AG04450 (cell line): ENCODE measurements at regions not wholly inside any gene's neighbourhood (a gene's known extent, or its start where the extent isn't known, plus 50 kb on each side); places are given as distances from the start of the nearest gene placed in this dataset.

Experiments
- CTCF ChIA-PET: fragments of 300-600, 350-600 bp; formaldehyde crosslinking; extraction: SDS; loops from one replicate; lab custom pipeline; 2022; ENCODE audit warnings: antibody characterized with exemption, inconsistent platforms; lab: Charles Lee
- POLR2A ChIA-PET: fragments of 350-600 bp; formaldehyde crosslinking; extraction: SDS; loops from one replicate; lab custom pipeline; 2021; ENCODE audit warnings: antibody characterized with exemption, inconsistent platforms; lab: Yijun Ruan, JAX
- DNase-seq: peaks from one replicate; pipeline ENCODE4 v3.0.0-alpha.2; 2011; ENCODE audit warnings: low read depth, low spot score
- H3K27ac ChIP-seq: one replicate; pipeline ENCODE4 v1.5.1; 2012; ENCODE audit warnings: low read depth, low read length, control low read depth
- H3K27me3 ChIP-seq: one replicate; pipeline ENCODE4 v1.6.0; 2012; ENCODE audit warnings: low read length; ENCODE audit not compliant: control insufficient read depth, insufficient read depth
- H3K4me3 ChIP-seq: 2 replicates; pipeline ENCODE4 v1.5.1; 2011; ENCODE audit warnings: mild to moderate bottlenecking, low read depth, low read length, control low read depth
- H3K9me3 ChIP-seq: 2 replicates; pipeline ENCODE4 v1.5.1; 2012; ENCODE audit warnings: low read length; ENCODE audit not compliant: control insufficient read depth, insufficient read depth
- TF ChIP-seq, protein P1 (sequence below): IDR thresholded peaks from 2 replicates; pipeline ENCODE4 v1.5.1; 2011; ENCODE audit warnings: low read depth, low read length, control low read depth, inconsistent platforms

DNA sequence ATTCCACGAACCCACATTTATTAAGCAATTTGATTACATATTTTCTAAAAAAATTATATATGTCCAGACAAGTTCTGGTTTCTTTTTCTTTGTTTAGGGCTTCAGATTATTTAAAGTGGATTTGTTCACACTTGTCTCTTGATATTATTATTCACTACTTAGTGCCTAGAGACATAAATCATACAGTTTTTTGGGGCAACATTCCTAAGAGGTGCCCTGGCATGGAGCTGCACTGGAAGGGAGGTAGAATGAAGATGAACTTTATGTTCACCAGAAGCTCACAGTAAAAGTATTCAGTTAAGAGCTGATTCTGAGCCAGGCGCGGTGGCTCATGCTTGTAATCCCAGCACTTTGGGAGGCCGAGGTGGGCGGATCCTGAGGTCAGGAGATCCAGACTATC is 762.7 kb upstream of the TMEFF2 start:
- no peak overlapping the region for H3K27ac ChIP-seq
- H3K9me3 ChIP-seq = 0 out of 2 replicates have a peak, but pooled peaks cover 2% of the 10 kb centered on the region
- TF ChIP-seq, protein P1, sequence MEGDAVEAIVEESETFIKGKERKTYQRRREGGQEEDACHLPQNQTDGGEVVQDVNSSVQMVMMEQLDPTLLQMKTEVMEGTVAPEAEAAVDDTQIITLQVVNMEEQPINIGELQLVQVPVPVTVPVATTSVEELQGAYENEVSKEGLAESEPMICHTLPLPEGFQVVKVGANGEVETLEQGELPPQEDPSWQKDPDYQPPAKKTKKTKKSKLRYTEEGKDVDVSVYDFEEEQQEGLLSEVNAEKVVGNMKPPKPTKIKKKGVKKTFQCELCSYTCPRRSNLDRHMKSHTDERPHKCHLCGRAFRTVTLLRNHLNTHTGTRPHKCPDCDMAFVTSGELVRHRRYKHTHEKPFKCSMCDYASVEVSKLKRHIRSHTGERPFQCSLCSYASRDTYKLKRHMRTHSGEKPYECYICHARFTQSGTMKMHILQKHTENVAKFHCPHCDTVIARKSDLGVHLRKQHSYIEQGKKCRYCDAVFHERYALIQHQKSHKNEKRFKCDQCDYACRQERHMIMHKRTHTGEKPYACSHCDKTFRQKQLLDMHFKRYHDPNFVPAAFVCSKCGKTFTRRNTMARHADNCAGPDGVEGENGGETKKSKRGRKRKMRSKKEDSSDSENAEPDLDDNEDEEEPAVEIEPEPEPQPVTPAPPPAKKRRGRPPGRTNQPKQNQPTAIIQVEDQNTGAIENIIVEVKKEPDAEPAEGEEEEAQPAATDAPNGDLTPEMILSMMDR = no peak
- H3K27me3 ChIP-seq = no peaks in the 10 kb centered on the region
- POLR2A ChIA-PET = no interaction called here
- no peak for DNase-seq
- CTCF ChIA-PET = no interaction called here
- no peak overlapping the region for H3K4me3 ChIP-seq

DNA sequence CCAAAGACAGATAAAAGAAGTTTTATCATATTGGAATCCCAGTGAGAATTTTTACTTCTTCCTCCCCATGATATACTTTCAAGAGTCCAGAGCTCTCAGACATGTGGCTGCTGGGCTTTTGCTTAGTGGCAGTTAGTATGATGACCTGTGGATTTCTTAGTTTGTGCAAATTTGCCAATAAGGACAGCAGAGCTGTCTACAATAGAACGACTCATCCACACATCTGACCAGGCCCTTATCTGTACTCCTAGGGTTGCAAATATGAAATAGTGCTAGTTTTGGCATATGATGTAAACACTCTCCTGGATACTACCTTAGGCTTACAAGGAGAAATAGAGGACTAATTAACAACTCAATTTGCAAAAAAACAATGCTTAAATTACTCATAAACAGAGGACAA is 758.4 kb upstream of the TMEFF2 start:
- no peaks in the 10 kb centered on the region for H3K27me3 ChIP-seq
- TF ChIP-seq, protein P1 = no peak
- H3K4me3 ChIP-seq = no peak overlapping the region
- H3K27ac ChIP-seq = no peak overlapping the region
- no peak for DNase-seq
- 0 out of 2 replicates have a peak, but pooled peaks cover 2% of the 10 kb centered on the region for H3K9me3 ChIP-seq
- ChIA-PET POLR2A (no interaction called here), CTCF (no interaction called here)

DNA sequence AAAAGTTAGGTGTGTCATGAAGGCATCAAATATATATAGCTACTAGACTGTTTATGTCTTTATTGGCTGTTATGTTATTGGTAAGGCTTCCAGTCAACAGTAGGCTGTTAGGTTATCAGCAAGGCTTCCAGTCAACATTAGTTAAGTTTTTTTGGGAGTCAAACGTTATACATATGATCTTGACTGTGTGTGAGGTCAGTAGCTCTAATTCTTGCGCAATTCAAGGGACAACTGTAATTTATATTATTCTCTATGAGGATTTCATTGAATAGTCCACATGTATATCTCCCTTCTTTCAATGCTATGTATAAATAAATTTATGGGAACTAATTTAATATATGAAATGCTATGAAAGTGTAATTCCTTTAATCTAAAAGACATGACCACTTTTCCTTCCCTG is 757.5 kb upstream of the TMEFF2 start:
- Histone ChIP-seq H3K27me3 (no peaks in the 10 kb centered on the region), H3K9me3 (0 out of 2 replicates have a peak, but pooled peaks cover 2% of the 10 kb centered on the region), H3K4me3 (no peak overlapping the region), H3K27ac (no peak overlapping the region)
- TF ChIP-seq, protein P1 = no peak
- ChIA-PET POLR2A (no interaction called here), CTCF (no interaction called here)
- no peak for DNase-seq

DNA sequence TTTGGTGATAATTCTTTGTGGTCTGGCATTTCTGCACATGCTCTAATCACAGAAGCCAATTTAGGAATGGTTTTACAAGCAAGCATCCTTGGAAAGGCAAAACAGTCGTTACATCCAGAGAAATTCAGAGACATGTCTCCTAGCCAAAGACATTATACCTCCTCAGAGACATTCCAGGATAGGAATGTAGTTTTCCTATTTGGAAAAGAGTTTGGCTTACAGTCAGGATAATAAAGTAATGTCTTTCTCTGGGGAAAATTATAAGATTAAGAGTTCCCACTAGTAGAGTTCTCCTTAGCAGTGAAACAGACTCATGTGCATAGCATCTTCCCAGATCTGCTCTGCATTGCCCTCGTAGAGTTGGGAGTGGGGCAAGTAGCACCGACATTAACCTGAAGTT is 753.6 kb upstream of the TMEFF2 start:
- Histone ChIP-seq H3K27me3 (no peaks in the 10 kb centered on the region), H3K9me3 (no peaks in the 10 kb centered on the region), H3K4me3 (no peak overlapping the region), H3K27ac (no peak overlapping the region)
- no peak for DNase-seq
- ChIA-PET CTCF (no interaction called here), POLR2A (no interaction called here)
- TF ChIP-seq, protein P1 = no peak

DNA sequence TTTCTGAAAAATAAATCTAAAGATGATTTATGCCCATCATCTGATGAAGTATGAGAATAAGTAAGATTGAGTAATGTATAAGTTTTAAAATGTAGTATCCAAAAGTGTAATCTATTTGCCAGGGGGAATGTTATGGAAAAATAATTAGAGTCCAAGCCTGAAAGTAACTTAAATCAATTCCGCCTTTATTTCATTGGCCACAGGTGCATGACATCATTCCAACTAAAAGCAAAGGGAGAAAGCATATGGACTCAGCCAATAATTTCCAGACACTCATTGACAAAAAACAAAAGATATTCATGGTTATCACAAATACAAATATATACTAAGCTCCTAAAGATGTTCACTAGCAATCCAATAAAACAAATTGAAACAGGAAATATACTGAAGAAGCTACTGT is 752.6 kb upstream of the TMEFF2 start:
- TF ChIP-seq, protein P1 = no peak
- no peaks in the 10 kb centered on the region for H3K27me3 ChIP-seq
- POLR2A ChIA-PET = no interaction called here
- CTCF ChIA-PET = no interaction called here
- no peaks in the 10 kb centered on the region for H3K9me3 ChIP-seq
- DNase-seq = no peak
- H3K4me3 ChIP-seq = no peak overlapping the region
- no peak overlapping the region for H3K27ac ChIP-seq
